Testis (tissue), 2 donors: ENCODE measurements at regions not wholly inside any gene's neighbourhood (a gene's known extent, or its start where the extent isn't known, plus 50 kb on each side); places are given as distances from the start of the nearest gene placed in this dataset.
"Not testable (repeated sequence)": the region's sequence is repeated elsewhere in the genome, so short reads cannot be mapped to it uniquely, and the experiment has no call there.

ENCODE experiments used
- DNase-seq: peaks from one replicate; pipeline ENCODE4 v3.0.0-alpha.2; 2019
- H3K27ac ChIP-seq, 2 donors: fragments of 200-600 bp; sonication (generic); one replicate each; pipeline ENCODE4 v1.5.1; 2019
- H3K27me3 ChIP-seq: fragments of 200-600 bp; sonication (generic); one replicate; pipeline ENCODE4 v1.5.1; 2019
- H3K36me3 ChIP-seq: fragments of 200-600 bp; sonication (generic); one replicate; pipeline ENCODE4 v1.5.1; 2017; ENCODE audit warnings: low read depth; ENCODE audit errors: missing control alignments
- H3K4me1 ChIP-seq: fragments of 200-600 bp; sonication (generic); one replicate; pipeline ENCODE4 v1.5.1; 2019
- H3K4me3 ChIP-seq, 2 donors: fragments of 200-600 bp; sonication (generic); one replicate each; pipeline ENCODE4 v1.5.1; 2017 to 2019
- H3K9me3 ChIP-seq: fragments of 200-600 bp; sonication (generic); one replicate; pipeline ENCODE4 v1.5.1; 2017
- POLR2A ChIP-seq: fragments of 450-650 bp; IDR thresholded peaks from one replicate; pipeline ENCODE4 v1.6.1; 2017; ENCODE audit warnings: antibody characterized with exemption, mild to moderate bottlenecking, moderate library complexity
- WGBS, 2 donors: methylation state at CpG; one replicate each; pipeline ENCODE4 v1.1.5; 2018; 5-methylcytosine and 5-hydroxymethylcytosine counted together
- intact Hi-C: fragments of 100-400 bp; cut with DNase I; formaldehyde crosslinking; loops from one replicate; pipeline ENCODE4 v1.15.1; 2023; ENCODE audit warnings: low total_unique reads
- TF ChIP-seq, protein P1 (sequence below), 3 experiments: fragments of 450-650 bp in 2 of 3; fragments of 200-600 bp in 1 of 3; sonication (generic) in 1 of 3; IDR thresholded peaks; one replicate each; pipeline ENCODE4 v1.5.1; 2016 to 2019; ENCODE audit warnings: antibody characterized with exemption in 3 of 3, mild to moderate bottlenecking in 2 of 3, moderate library complexity in 1 of 3

GRCh38 chr13:88257706-88258105, 586.5 kb downstream of the SLITRK5 start:
- WGBS, 2 donors = 74 to 77% methylated on average over 3 of the region's 3 CpGs
- intact Hi-C loops = no loop called here
- Histone ChIP-seq H3K9me3 (no peaks in the 10 kb centered on the region), H3K27me3 (no peaks in the 10 kb centered on the region), H3K4me1 (no peaks in the 10 kb centered on the region), H3K36me3 (no peaks in the 10 kb centered on the region), H3K4me3 (no peak overlapping the region), H3K27ac (no peak overlapping the region)
- DNase-seq = no peak
- TF ChIP-seq POLR2A = no peak
- TF ChIP-seq, protein P1, sequence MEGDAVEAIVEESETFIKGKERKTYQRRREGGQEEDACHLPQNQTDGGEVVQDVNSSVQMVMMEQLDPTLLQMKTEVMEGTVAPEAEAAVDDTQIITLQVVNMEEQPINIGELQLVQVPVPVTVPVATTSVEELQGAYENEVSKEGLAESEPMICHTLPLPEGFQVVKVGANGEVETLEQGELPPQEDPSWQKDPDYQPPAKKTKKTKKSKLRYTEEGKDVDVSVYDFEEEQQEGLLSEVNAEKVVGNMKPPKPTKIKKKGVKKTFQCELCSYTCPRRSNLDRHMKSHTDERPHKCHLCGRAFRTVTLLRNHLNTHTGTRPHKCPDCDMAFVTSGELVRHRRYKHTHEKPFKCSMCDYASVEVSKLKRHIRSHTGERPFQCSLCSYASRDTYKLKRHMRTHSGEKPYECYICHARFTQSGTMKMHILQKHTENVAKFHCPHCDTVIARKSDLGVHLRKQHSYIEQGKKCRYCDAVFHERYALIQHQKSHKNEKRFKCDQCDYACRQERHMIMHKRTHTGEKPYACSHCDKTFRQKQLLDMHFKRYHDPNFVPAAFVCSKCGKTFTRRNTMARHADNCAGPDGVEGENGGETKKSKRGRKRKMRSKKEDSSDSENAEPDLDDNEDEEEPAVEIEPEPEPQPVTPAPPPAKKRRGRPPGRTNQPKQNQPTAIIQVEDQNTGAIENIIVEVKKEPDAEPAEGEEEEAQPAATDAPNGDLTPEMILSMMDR (IDR thresholded peaks at IDR 0.05) = no peak

DNA sequence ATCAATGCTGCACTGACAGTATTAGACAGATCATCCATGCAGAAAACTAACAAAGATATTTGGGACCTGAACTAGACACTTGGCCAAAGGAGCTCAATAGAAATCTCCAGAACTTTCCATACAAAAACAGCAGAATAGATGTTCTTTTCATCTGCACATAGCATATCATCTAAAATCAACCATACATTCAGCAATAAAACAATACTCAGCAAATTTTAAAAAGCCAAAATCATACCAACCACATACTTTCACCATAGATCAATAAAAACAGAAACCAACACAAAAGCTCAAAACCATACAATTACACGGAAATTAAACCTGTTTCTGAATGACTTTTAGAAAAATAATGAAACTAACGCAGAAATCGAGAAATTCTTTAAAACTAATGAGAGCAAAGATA, 592.6 kb downstream of the SLITRK5 start:
- Histone ChIP-seq H3K9me3 (no peaks in the 10 kb centered on the region), H3K27ac (no peak overlapping the region), H3K4me1 (no peaks in the 10 kb centered on the region), H3K27me3 (no peaks in the 10 kb centered on the region), H3K4me3 (no peak overlapping the region), H3K36me3 (no peaks in the 10 kb centered on the region)
- WGBS, 2 donors = 90 to 94% methylated on average over 3 of the region's 3 CpGs
- no peak for DNase-seq
- intact Hi-C loops = no loop called here
- TF ChIP-seq, protein P1 (IDR thresholded peaks at IDR 0.05) = no peak
- no peak for TF ChIP-seq POLR2A

GRCh38 chr13:88281841-88282240, 610.7 kb downstream of the SLITRK5 start:
- DNase-seq = no peak
- Histone ChIP-seq H3K4me3 (no peak overlapping the region), H3K9me3 (no peaks in the 10 kb centered on the region), H3K27ac (no peak overlapping the region), H3K36me3 (no peaks in the 10 kb centered on the region), H3K4me1 (no peaks in the 10 kb centered on the region), H3K27me3 (no peaks in the 10 kb centered on the region)
- WGBS, 2 donors = 74 to 83% methylated on average over 3 of the region's 3 CpGs
- TF ChIP-seq, protein P1 (IDR thresholded peaks at IDR 0.05) = no peak
- no peak for TF ChIP-seq POLR2A
- intact Hi-C loops = no loop called here

DNA sequence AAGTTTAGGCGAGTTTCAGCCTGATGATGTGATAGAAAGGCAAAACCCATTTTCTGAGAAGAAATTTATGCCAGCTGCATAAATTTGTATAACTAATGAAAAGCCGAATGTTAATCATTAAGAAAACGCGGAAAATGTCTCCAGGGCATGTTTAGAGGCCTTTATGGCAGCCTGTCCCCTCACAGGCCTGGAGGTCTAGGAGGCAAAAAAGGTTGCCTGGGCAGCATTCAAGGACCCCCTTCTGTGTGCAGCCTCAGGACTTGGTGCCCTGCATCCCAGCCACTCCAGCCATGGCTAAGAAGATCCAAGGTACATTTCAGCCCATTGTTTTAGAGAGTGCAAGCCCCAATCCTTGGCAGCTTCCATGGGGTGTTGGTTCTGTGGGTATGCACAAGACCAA, 614.2 kb downstream of the SLITRK5 start:
- WGBS, 2 donors = 82 to 85% methylated on average over 4 of the region's 4 CpGs
- no peak for DNase-seq
- intact Hi-C loops = no loop called here

DNA sequence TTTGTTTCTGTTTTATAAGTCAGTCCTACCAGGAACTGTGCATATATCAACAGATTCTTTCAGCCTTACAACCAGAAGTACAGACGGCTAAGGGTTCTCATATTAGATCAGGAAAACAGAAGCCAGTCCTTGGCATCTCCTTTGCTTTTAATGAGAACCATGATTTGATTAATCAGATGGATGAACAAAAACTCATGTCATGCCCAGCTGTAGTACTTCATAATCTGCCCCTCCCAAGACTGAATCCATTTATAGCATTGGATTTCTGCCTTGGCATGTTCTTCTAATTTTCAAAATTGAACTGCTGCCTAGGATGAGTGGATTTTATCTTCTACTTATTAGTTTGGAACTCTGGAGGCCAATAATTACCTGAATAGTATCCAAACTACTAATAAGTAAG, 617.2 kb downstream of the SLITRK5 start:
- H3K27me3 ChIP-seq = no peaks in the 10 kb centered on the region
- H3K4me1 ChIP-seq = no peaks in the 10 kb centered on the region
- DNase-seq = no peak
- intact Hi-C loops = no loop called here
- H3K27ac ChIP-seq = no peak overlapping the region
- no peak for TF ChIP-seq POLR2A
- TF ChIP-seq, protein P1 (IDR thresholded peaks at IDR 0.05) = no peak
- no peaks in the 10 kb centered on the region for H3K9me3 ChIP-seq
- H3K36me3 ChIP-seq = no peaks in the 10 kb centered on the region
- no peak overlapping the region for H3K4me3 ChIP-seq
- 65 to 79% methylated on average over 1 of the region's 1 CpG for WGBS, 2 donors

More for the DNA sequence above, 614.2 kb downstream of the SLITRK5 start:
- no peaks in the 10 kb centered on the region for H3K4me1 ChIP-seq
- H3K27ac ChIP-seq = no peak overlapping the region
- H3K27me3 ChIP-seq = no peaks in the 10 kb centered on the region
- no peaks in the 10 kb centered on the region for H3K9me3 ChIP-seq
- H3K4me3 ChIP-seq = no peak overlapping the region
- no peak for TF ChIP-seq POLR2A
- TF ChIP-seq, protein P1 (IDR thresholded peaks at IDR 0.05) = no peak
- H3K36me3 ChIP-seq = no peaks in the 10 kb centered on the region

- H3K4me3 ChIP-seq = peak overlapping the region in 1 of 2 donors; percentile 43
- H3K27me3 ChIP-seq, H3K9me3 ChIP-seq, H3K4me1 ChIP-seq, H3K27ac ChIP-seq, H3K36me3 ChIP-seq, DNase-seq, intact Hi-C loops: not testable (repeated sequence)
- 61 to 93% methylated on average over 3 to 23 of the region's 26 CpGs for WGBS, 2 donors
Observed at GRCh38 chr13:88291731-88292130, 620.6 kb downstream of the SLITRK5 start.
